H1 (cell line): ENCODE measurements at regions not wholly inside any gene's neighbourhood (a gene's known extent, or its start where the extent isn't known, plus 50 kb on each side); places are given as distances from the start of the nearest gene placed in this dataset.

ENCODE experiments used
- KDM4A ChIP-seq: IDR thresholded peaks from one replicate; pipeline ENCODE4 v1.7.1; 2012; ENCODE audit warnings: low read depth, mild to moderate bottlenecking, moderate library complexity, low read length, inconsistent platforms; ENCODE audit not compliant: severe bottlenecking
- RNF2 ChIP-seq: fragments of 200-900, 300-1000 bp; sonication (generic); IDR thresholded peaks from 2 replicates; pipeline ENCODE4 v1.7.1; 2016; ENCODE audit warnings: borderline replicate concordance, low read depth, mild to moderate bottlenecking, antibody characterized with exemption, low read length; ENCODE audit not compliant: poor library complexity, severe bottlenecking; ENCODE audit errors: missing control alignments
- TBP ChIP-seq: IDR thresholded peaks from 2 replicates; pipeline ENCODE4 v1.6.1; 2011; ENCODE audit warnings: low read depth, low read length, improper control_type of control experiment
- TF ChIP-seq, protein P1 (sequence below): IDR thresholded peaks from 2 replicates; pipeline ENCODE4 v1.6.1; 2011; ENCODE audit warnings: low read length, improper control_type of control experiment

- TF ChIP-seq RNF2: no peak
- TF ChIP-seq KDM4A: no peak
- no peak for TF ChIP-seq TBP
- TF ChIP-seq, protein P1, sequence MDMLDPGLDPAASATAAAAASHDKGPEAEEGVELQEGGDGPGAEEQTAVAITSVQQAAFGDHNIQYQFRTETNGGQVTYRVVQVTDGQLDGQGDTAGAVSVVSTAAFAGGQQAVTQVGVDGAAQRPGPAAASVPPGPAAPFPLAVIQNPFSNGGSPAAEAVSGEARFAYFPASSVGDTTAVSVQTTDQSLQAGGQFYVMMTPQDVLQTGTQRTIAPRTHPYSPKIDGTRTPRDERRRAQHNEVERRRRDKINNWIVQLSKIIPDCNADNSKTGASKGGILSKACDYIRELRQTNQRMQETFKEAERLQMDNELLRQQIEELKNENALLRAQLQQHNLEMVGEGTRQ: no peak
Measured at GRCh38 chr7:153838591-153838990, 213.6 kb upstream of the DPP6 start (continued).
